WERI-Rb-1 (cell line): ENCODE measurements at regions not wholly inside any gene's neighbourhood (a gene's known extent, or its start where the extent isn't known, plus 50 kb on each side); places are given as distances from the start of the nearest gene placed in this dataset.
A peak's percentile ranks its signal among the peaks of the same experiment; 100 is the strongest.

Source experiments
- DNase-seq: peaks from one replicate; pipeline ENCODE4 v3.0.0-alpha.2; 2020
- H3K27ac ChIP-seq: fragments of 250-450 bp; sonication (Bioruptor Pico); 2 replicates; pipeline ENCODE4 v1.5.1; 2020; ENCODE audit warnings: mild to moderate bottlenecking, moderate library complexity
- H3K27me3 ChIP-seq: fragments of 250-450 bp; sonication (Bioruptor Pico); 2 replicates; pipeline ENCODE4 v1.5.1; 2021; ENCODE audit warnings: mild to moderate bottlenecking, low read depth, moderate library complexity; ENCODE audit not compliant: insufficient read depth, severe bottlenecking
- H3K36me3 ChIP-seq: fragments of 250-450 bp; sonication (Bioruptor Pico); 2 replicates; pipeline ENCODE4 v1.5.1; 2020; ENCODE audit warnings: mild to moderate bottlenecking, moderate library complexity
- H3K4me3 ChIP-seq: 2 replicates; pipeline ENCODE4 v1.5.1; 2011; ENCODE audit warnings: low read depth, mild to moderate bottlenecking, control low read depth, low read length
- H3K9me3 ChIP-seq: fragments of 250-450 bp; sonication (Bioruptor Pico); 2 replicates; pipeline ENCODE4 v1.5.1; 2021; ENCODE audit warnings: mild to moderate bottlenecking, moderate library complexity; ENCODE audit not compliant: severe bottlenecking
- CTCF ChIP-seq: IDR thresholded peaks from 2 replicates; pipeline ENCODE4 v1.5.1; 2011; ENCODE audit warnings: low read depth, mild to moderate bottlenecking, control low read depth, inconsistent platforms, low read length

GRCh38 chr10:85293483-85293882, 965.1 kb downstream of the CCSER2 start:
- H3K27me3 ChIP-seq, result no peaks in the 10 kb centered on the region
- no peak overlapping the region for H3K4me3 ChIP-seq
- H3K27ac ChIP-seq, result no peak overlapping the region
- H3K9me3 ChIP-seq, result no peaks in the 10 kb centered on the region
- DNase-seq, result no peak
- no peaks in the 10 kb centered on the region for H3K36me3 ChIP-seq
- TF ChIP-seq CTCF, result no peak

- no peak for DNase-seq
- Histone ChIP-seq H3K27ac (no peak overlapping the region), H3K36me3 (no peaks in the 10 kb centered on the region), H3K4me3 (no peak overlapping the region), H3K9me3 (no peaks in the 10 kb centered on the region), H3K27me3 (no peaks in the 10 kb centered on the region)
- TF ChIP-seq CTCF, result no peak
Measured at GRCh38 chr10:85311613-85312337, 983.4 kb downstream of the CCSER2 start.

- TF ChIP-seq CTCF, result no peak
- Histone ChIP-seq H3K27me3 (no peaks in the 10 kb centered on the region), H3K4me3 (no peak overlapping the region), H3K27ac (no peak overlapping the region), H3K9me3 (no peaks in the 10 kb centered on the region), H3K36me3 (no peaks in the 10 kb centered on the region)
- DNase-seq, result no peak
Measured at GRCh38 chr10:85315657-85316056, 987.3 kb downstream of the CCSER2 start.

GRCh38 chr10:85316276-85316675, 987.9 kb downstream of the CCSER2 start:
- no peaks in the 10 kb centered on the region for H3K9me3 ChIP-seq
- no peak overlapping the region for H3K4me3 ChIP-seq
- H3K27ac ChIP-seq, result no peak overlapping the region
- TF ChIP-seq CTCF, result no peak
- no peaks in the 10 kb centered on the region for H3K27me3 ChIP-seq
- no peak for DNase-seq
- no peaks in the 10 kb centered on the region for H3K36me3 ChIP-seq

GRCh38 chr10:85317827-85318226, 989.4 kb downstream of the CCSER2 start:
- Histone ChIP-seq H3K27ac (peak overlapping the region; percentile 78), H3K36me3 (no peaks in the 10 kb centered on the region), H3K27me3 (no peaks in the 10 kb centered on the region), H3K9me3 (no peaks in the 10 kb centered on the region), H3K4me3 (no peak overlapping the region)
- peak; percentile 42 for DNase-seq
- TF ChIP-seq CTCF, result peak; percentile 63
